Left renal cortex interstitium (tissue), 4 donors: ENCODE measurements at regions not wholly inside any gene's neighbourhood (a gene's known extent, or its start where the extent isn't known, plus 50 kb on each side); places are given as distances from the start of the nearest gene placed in this dataset.
"Not testable (repeated sequence)": the region's sequence is repeated elsewhere in the genome, so short reads cannot be mapped to it uniquely, and the experiment has no call there.

ENCODE experiments used
- DNase-seq, 4 donors: peaks; one replicate each; pipeline ENCODE4 v3.0.0-alpha.2; 2013; ENCODE audit warnings: low read depth in 4 of 4, low spot score in 2 of 4, missing footprints in 1 of 4

DNA sequence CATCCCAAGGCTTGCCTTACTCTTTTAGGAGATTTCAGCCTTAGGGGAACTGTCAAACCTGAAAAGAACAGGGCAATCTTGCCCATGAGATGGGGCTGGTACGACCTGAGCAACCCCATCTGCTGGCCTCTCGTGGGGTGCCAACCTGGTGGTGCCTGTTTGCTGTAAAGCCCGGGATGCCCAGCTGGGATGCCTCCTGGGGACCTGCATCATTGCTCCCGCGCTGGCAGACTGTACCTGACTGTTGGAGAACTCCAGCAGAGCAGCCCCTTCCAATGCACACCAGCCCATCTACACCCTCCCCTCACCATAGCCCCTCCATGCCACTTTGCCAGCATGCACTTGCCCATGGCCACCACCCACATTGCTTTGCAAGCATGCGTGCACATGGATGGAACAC lies 335.7 kb downstream of the RPS29 start:
- DNase-seq: no peak

DNA sequence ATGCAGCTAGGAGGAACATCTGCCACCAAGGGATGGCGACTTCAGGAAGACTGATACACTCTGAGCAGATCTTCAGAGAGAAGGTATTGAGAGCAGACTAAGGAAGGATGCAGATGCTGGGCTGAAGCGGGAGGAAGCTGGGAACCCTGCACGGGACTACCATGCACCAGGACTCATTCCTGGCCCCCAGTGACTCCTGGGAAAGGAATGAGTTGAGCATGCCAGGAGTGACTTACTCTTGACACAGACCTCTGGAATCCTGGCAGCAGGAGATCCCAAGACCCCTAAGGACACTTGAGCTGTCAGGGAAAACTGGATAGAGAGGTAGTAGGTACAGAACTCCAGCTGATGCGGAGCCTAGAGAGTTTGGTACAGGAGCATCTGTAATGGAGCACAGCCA lies 336.1 kb downstream of the RPS29 start:
- DNase-seq: no peak

DNA sequence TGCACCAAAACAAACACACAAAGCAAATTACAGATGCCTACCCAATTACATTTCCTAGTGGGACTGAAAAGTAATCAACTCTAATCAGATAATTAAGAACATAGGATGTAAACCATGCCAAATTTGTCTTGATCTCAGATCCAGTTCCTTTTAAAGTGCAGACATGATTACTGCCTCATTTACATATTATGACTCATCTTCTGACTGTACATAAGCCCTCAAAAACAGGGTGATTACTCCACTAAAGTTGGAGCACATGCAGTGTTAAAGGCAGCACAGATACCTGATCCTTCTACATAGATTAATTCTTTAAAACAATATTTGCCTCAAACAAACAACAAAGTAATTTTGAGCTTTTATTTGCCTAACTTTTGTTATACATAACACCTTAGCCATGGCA lies 337.2 kb downstream of the RPS29 start:
- DNase-seq: no peak

DNA sequence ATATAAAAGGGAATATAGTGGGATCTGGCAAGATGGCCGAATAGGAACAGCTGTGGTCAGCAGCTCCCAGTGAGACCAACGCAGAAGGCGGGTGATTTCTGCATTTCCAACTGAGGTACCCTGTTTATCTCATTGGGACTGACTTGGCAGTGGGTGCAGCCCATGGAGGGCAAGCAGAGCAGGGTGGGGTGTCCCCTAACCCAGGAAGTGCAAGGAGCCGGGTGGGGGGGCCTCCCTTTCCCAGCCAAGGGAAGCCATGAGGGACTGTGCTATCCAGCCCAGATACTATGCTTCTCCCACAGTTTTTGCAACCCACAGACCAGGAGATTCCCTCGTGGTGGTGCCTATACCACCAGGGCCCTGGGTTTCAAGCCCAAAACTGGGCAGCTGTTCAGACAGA lies 342.4 kb downstream of the RPS29 start:
- not testable (repeated sequence) for DNase-seq

DNA sequence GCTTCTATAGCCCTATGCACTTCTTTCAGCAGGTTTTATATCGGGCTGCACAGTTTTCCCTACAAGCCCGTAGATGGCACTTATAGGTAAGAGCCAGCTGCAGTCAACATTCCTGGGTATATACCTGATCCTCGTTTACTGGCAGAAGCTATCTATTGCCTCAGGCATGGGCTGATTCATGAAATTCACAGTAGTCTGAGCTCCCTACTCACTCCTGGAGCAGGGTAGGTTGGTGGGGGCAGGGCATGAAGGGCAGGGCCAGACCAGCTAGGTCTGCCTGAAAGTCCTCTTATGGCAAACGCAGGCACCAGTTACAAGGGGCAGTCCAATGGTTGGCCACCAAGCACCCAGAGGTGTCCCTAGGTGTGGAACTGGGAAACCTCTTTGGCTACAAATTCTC lies 345.8 kb downstream of the RPS29 start:
- DNase-seq: no peak

DNA sequence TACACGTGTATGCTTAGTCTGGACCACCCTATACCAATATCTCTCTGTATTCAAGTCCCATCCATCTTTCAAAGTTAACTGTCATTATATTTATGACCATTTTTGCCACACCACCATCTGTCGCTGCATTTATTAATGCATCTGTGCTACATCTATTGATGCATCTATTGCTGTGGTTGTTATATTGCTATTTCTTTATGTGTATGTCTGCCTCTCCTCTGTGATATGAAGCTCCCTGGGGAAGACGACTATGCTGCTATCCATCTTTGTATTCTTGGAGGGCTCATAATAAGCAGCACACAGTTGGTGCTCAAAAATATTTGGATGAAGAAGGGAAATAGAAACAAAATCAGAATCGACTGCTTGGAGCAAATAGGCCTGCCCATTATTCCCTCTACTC lies 357.6 kb downstream of the RPS29 start:
- no peak for DNase-seq

DNA sequence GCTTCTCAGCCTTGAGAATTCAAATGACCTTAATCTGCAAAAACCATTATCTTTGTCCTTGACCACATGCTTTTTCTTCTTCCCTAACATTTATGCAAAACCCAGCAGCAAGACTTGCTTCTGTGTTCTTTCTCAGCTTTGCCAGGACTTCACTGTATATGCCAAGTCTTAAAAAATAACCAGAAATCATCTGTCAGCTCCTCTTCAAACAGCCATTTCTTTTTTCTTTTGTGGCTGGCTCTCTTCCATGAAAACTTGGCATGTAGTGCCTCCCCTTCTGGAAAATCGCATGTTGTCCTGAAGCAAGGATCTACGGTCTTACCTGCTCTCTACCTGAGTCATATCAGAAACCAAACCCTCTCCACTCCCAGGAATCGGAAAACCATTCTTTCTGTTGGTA lies 364.9 kb downstream of the RPS29 start:
- no peak for DNase-seq

DNA sequence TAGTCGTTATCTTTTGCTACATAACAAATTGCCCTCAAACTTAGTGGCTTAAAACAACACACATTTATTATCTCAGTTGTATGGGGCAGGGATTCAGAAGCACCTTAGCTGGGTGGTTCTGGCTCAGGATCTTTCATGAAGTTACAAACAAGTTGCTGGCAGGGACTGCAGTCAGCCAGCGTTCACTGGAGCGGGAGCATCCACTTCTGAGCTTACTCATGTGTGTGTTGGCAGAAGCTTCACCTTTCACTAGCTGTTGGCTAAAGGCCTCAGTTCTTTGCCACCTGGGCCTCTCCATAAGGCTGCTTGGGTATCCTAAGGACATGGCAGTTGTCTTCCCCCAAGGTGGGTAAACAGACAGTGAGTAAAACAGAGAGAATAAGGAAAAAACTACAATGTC lies 365.7 kb downstream of the RPS29 start:
- no peak for DNase-seq

DNA sequence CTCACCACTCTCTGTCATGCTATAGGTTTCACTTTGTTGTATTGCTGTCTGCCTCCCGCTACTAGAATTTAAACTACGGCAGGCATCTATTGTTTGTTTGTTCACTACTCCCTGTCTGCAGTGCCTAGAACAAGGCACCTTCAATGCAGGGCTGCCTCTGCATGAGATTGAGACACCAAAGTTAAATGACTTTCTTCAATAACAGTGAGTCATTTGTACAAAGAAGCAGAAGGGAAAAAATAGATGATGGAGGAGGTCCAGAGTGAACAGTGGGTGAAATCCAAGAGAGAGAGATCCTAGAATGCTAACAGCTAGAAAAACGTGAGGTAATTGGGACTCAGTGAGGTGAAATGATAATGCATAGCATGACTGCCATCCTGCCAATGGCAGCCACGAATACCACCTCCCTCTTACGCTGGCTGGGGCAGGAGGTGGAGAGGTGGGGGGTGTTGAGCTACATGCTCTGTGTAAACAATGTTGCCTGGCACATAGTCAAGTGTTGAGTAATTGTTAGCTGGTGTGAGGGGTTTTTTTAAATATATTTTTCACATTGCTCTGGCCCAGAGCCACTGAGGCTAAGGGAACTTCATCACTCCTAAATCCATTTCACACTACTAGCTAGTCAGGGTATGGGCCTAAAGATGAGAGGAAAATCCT lies 367.6 kb downstream of the RPS29 start:
- no peak for DNase-seq

DNA sequence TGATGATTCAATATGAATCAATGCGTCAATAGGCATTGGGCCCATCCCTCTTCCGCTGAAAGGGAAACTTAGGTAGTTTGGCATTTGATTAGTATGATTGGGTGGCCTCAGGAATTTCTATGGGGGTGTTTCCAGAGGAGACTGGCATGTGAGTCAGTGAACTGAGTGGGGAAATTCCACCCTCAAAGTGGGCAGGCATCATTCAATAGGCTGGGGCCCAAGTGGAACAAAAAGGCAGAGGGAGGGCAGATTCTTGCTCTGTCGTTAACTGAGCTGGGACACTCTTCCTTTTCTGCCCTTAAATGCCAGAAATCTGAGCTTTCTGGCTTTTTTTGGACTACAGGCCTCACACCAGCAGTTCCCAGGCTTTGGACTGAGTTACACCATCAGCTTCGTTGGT lies 373.5 kb downstream of the RPS29 start:
- DNase-seq: no peak

DNA sequence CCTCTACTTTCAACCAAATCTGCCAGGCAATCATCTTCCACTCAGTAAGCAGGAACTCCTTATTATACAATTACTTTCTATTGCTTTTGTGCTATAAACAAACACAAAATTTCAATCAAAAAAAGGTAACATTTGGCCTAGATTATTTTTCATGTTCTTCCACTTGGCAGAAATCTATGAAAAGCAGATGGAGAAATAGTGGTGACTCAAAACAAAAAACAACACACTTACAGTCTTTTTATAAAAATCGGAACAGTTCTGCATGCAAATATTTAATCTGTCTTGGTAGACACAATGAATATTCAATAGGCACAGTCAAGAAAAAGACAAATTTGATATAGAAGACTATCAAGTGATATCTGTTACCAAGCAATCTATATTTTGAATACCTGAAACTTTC lies 376.8 kb downstream of the RPS29 start:
- no peak for DNase-seq

DNA sequence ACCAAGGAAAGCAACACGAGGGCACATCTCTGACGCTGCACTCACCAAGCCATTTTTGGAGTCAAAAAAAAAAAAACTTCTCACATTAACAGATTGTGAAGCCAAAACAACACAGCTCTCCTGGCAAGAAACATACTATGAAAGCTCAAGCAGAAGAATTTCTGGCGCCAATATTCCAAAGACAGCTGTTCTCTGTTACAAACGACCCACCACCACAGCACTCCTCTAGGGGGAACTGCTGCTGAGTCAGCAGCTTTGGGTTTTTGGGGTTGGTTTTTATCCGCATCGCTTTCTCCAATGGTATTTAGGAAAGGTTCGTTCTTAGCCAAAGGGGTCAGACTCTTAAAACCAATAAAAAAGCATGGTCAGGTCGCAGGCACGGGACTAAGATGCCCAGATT lies 379.4 kb downstream of the RPS29 start:
- DNase-seq: no peak

DNA sequence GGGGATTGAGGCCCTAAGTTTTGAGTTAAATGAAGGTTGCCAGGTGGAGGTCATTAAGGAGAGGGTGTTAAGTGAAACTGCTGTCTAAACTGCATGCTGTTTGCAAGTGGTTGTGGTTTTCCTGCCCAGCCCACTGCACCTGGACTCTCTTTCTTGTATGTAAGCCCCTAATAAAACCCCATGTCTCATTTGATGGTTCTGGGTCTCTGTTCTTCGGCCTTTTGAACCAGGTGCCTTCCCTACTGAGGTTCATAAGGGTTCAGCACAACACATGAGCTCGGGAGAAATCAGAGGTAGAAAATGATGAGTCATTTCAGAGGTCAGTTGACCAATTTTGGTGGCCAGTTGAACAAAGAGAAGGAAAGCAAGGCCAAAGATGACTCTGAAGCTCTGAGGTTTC lies 382.5 kb downstream of the RPS29 start:
- DNase-seq: no peak

DNA sequence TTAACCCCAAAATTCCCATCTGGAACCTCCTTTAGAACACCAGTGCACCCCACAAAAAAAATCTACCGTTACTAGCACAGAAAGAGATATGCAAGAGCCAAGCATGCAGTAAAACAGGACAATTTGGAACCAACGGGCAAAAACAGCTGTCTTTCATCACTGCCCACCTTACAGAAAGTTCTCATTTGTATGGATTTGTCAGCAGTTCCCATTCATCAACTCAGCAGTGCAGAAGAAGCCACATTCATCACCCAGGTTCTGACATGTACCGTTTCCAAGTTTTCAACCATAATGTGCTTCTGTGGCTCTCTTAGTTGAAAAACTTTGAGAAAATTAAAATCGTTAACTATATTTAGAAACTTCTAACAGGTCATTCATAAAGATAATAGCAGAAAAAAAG lies 387.0 kb downstream of the RPS29 start:
- DNase-seq: no peak

DNA sequence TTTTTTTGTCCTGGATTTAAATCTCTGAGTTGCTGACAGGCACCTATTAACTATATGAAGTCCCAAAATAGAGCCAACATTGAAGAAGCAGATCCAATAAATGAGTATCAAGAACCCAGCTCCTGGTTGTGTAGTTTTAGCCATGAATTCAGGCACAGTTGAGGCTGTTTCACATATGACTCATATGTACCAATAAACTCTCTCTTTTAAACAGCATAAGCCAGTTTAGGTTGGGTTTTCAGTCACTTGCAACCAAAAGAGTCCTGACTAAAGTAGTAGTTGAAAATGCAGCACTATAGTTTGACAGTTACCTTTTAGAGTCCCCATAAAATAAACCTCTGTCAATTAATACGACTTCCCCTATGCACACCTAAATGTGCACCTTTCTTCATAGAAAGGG lies 389.9 kb downstream of the RPS29 start:
- no peak for DNase-seq

DNA sequence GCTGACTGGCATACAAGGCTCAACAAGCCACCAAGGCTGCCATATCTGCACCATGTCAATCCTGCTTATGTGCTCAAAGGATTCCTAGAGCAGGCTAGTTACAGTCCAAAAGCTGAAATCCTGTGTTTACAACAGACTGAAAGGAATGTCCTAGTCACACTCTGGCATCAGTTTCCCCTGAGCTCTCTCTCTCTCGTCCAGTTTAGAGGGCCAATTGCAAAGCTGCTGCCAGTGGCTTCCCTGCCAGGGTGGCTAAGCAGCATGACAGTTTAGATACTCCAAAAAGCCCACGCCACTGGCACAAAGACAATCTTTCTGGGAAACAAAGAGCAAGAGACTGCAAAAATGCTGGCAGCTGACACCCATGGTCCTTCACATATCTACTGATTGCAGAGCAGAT lies 392.1 kb downstream of the RPS29 start:
- no peak for DNase-seq

DNA sequence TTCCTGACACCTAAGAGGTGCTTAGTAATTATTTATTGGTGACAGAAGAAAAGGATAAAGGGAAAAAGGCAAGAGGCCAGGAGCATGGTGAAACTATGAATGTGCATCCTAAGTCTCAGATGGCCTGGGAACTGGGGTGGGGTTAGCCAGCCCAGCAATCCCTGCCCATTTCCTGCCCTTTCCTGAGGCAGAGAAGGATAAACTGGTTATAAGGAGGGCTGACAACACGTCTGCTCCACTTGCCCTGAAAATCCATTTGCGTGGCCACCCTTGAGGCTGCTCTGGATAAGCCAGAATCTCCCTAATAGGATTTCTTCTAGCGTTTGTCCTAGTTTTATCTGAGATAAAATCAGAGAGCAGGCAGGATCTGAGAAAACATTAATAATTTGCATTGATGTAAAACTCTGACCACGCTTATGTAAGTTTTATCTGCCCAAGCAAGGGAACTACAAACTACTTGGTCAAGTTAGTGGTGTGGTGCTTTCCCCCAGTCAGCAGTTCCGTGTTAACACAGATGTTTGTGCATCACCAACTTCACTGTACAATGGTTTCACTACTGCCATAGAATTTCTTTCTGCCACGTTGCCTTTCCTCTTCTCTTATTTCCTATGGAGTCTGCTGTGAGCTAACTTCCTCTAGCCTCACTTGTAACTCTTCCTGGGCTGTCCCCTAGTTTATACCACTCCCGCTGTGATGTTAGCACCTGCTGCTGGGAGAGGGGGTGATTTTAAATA lies 392.7 kb downstream of the RPS29 start:
- no peak for DNase-seq

DNA sequence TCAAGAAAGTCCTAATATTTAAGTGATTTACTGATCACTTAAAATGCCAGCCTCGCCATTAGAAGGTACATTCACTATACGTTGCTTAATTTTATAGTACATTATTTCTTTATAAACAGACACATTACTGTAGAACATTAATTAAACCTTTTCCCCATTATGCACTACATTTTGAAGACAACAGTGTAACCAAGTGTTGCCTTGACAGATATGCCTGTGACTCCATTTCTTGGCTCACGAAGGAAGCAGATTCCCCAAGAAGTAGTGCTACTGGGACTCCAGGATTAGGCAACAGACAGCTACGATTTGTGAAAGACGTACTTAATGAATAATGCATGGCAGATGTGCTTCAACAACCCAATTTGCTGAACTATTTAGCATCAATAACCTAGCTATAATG lies 394.8 kb downstream of the RPS29 start:
- DNase-seq: no peak

DNA sequence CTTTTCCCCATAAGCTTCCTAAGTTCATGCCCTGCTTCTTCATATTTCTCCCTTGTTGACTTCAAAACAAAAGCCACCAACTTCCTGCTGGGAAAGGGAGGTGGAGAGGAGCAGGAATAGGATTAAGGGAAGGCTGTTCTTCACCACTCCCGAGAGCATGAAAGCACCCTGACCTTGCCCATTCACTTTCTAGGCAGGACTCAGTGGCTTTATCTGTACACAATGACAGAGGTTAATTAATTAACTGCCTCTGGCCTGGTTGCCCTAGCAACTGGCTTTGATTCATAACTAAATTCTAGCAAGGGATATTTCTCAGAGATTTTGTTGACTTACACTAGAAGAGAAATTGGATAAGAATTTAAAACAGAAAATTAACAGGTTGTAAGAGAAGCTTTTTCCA lies 396.8 kb downstream of the RPS29 start:
- no peak for DNase-seq

DNA sequence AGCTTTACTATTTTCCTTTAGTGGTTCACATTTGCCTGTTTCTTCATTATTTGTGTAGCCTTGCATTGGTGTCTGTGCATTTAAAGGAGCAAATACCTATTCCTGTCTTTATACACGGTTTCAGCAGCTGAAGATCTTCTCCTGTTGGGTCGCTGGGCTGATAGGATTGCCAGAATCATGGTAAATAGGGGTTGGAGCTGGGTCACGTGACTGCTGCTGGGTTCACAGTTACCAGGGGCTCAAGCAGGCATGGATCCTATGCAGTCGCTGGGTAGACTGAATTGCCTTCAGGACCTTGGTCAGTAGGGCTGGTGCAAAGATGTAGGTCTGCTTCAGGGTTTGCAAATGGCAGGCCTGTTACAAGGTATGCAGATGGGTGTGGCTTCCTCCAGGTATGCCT lies 398.4 kb downstream of the RPS29 start:
- DNase-seq: no peak

DNA sequence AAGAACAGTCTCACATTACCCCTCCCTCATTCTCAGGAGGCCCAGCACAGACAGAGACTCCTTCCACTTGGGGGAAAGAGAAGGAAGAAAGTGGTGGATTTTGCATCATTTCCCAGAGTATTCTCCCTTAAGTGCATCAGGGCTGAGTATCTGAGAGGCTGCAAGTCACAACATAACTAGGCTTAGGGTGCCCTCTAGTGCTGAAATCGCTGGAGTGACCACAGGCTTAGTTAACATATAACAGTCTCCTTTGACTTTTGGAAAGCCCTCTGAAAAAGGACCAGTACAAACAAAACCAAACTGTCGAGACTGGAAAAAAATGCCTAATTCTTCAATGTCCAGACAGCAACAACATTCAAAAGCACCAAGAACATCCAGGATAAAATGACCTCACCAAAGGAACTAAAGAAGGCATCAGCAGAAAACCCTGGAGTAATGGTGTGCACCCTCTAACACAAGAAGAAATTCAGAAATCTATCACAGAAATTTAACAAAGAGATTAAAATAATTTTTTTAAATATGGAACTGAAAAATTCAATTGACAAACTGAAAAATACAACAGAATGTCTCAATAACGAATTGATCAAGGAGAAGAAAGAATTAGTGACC lies 412.3 kb downstream of the RPS29 start:
- DNase-seq: peak in 2 of 4 donors; percentile 18 to 44

DNA sequence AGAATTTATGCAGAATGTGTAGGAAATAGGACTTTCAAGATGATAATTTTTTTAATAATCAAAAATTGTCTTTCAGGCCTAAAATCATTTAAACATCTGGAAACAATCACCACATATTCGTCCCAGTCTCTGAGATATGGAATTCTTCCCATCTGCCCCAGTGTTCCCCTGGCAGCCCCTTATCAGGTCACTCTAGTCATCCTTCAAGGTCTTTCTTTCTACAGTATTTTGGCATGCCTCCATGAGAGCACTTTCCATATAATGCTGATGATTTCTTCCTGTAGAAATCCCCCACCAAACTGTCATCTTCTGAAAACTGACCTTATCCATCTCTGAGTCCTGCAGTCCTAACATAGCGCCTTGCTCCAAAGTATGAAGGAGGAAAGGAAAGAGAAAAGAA lies 422.1 kb downstream of the RPS29 start:
- no peak for DNase-seq
